KMS-11 (cell line): ENCODE measurements at regions not wholly inside any gene's neighbourhood (a gene's known extent, or its start where the extent isn't known, plus 50 kb on each side); places are given as distances from the start of the nearest gene placed in this dataset.

Experiments
- H2AFZ ChIP-seq: fragments of 200-600 bp; sonication (generic); 2 replicates; pipeline ENCODE4 v1.6.1; 2016; ENCODE audit warnings: antibody characterized with exemption, mixed run types, low read depth
- H3K27ac ChIP-seq: fragments of 200-600 bp; sonication (generic); 2 replicates; pipeline ENCODE4 v1.6.1; 2016; ENCODE audit warnings: mild to moderate bottlenecking, mixed run types
- H3K27me3 ChIP-seq: fragments of 200-600 bp; sonication (generic); 2 replicates; pipeline ENCODE4 v1.6.1; 2017; ENCODE audit warnings: mild to moderate bottlenecking, low read depth, mixed run types, moderate library complexity; ENCODE audit not compliant: insufficient read depth
- H3K36me3 ChIP-seq: fragments of 200-600 bp; sonication (generic); 2 replicates; pipeline ENCODE4 v1.6.1; 2017; ENCODE audit warnings: mild to moderate bottlenecking, mixed run types; ENCODE audit not compliant: insufficient read depth
- H3K4me1 ChIP-seq: fragments of 200-600 bp; sonication (generic); 2 replicates; pipeline ENCODE4 v1.6.1; 2016; ENCODE audit warnings: mild to moderate bottlenecking, low read depth, mixed run types; ENCODE audit not compliant: poor library complexity, severe bottlenecking
- H3K4me2 ChIP-seq: fragments of 200-600 bp; sonication (generic); 2 replicates; pipeline ENCODE4 v1.7.0; 2016; ENCODE audit warnings: mild to moderate bottlenecking, mixed run types
- H3K4me3 ChIP-seq: fragments of 200-600 bp; sonication (generic); IDR thresholded peaks from 2 replicates; pipeline ENCODE4 v1.6.1; 2017; ENCODE audit warnings: low read depth, low read length, mixed read lengths; ENCODE audit not compliant: insufficient read depth
- H3K79me2 ChIP-seq: fragments of 200-600 bp; sonication (generic); 2 replicates; pipeline ENCODE4 v1.6.1; 2016; ENCODE audit warnings: low read depth, mixed run types; ENCODE audit not compliant: insufficient read depth
- H3K9ac ChIP-seq: fragments of 200-600 bp; sonication (generic); 2 replicates; pipeline ENCODE4 v1.6.1; 2016; ENCODE audit warnings: mild to moderate bottlenecking, mixed run types
- H4K20me1 ChIP-seq: fragments of 200-600 bp; sonication (generic); 2 replicates; pipeline ENCODE4 v1.6.1; 2016; ENCODE audit warnings: mild to moderate bottlenecking, mixed run types; ENCODE audit not compliant: insufficient read depth
- TF ChIP-seq, protein P1 (sequence below): fragments of 200-600 bp; sonication (generic); conservative IDR thresholded peaks from 2 replicates; pipeline ENCODE4 v1.6.1; 2017; ENCODE audit warnings: low read depth, mild to moderate bottlenecking, antibody characterized with exemption, low read length, moderate library complexity, mixed read lengths

DNA sequence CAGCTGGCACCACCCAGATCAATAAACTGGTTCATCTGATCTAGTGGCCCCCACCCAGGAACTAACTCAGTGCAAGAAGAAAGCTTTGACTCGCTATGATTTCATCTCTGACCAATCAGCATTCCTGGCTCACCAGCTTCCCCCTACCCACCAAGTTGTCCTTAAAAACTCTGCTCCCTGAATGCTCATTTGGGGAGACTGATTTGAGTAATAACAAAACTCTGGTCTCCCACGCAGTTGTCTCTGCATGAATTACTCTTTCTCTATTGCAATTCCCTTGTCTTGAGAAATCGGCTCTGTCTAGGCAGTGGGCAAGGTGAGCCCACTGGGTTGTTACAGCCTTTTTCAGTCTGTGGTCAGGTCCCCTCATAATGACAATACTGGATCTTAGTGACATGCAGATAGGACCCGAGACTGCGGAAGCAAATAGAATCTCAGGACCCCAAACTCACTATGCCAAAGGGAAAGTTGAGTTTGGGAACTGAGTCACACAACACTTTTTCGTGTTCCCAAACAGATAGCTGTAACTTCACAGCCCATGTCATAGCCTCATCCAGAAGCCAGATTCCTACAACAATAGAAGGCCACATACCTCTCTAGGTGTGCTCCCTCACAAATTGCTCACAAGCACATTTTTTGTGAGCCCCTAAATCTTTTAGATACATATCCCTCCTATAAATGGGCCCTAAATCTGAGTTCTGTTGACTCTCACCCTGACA lies 175.2 kb upstream of the RAI14 start:
- Histone ChIP-seq H3K36me3 (no peaks in the 10 kb centered on the region), H3K9ac (no peak overlapping the region), H3K4me2 (no peak overlapping the region), H3K4me1 (peaks cover 3% of the 10 kb centered on the region), H3K4me3 (no peak overlapping the region), H4K20me1 (no peaks in the 10 kb centered on the region), H3K27ac (no peak overlapping the region), H2AFZ (no peak overlapping the region), H3K79me2 (no peaks in the 10 kb centered on the region), H3K27me3 (no peaks in the 10 kb centered on the region)
- TF ChIP-seq, protein P1, sequence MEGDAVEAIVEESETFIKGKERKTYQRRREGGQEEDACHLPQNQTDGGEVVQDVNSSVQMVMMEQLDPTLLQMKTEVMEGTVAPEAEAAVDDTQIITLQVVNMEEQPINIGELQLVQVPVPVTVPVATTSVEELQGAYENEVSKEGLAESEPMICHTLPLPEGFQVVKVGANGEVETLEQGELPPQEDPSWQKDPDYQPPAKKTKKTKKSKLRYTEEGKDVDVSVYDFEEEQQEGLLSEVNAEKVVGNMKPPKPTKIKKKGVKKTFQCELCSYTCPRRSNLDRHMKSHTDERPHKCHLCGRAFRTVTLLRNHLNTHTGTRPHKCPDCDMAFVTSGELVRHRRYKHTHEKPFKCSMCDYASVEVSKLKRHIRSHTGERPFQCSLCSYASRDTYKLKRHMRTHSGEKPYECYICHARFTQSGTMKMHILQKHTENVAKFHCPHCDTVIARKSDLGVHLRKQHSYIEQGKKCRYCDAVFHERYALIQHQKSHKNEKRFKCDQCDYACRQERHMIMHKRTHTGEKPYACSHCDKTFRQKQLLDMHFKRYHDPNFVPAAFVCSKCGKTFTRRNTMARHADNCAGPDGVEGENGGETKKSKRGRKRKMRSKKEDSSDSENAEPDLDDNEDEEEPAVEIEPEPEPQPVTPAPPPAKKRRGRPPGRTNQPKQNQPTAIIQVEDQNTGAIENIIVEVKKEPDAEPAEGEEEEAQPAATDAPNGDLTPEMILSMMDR = no peak

DNA sequence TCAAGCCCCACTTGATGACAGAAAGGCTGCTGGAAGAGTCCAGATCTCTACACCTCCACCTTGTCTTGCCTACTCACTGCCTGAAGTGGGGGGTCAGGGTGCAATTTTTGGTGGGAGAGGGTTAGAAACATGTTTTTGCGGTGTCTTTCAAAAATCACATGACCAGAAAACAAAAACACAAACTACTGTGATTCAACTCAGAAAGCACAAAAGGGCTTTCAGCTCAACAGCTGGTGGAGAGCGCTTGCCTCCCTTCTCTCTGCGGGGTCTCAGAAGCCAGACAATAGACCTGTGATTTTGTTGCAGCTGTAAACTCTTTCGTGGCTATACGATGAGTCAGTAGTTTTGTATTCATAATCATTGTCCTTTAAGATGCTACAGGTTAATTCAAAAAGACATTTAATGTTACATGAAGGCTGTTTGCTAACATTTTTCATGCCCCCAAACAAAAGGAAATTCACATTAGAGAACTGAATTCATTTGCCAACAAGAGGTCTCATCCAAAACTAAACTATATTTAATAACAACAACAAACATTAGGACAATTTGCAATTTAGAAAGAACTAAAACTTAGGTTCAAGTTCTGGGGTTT lies 172.6 kb upstream of the RAI14 start:
- H3K36me3 ChIP-seq = no peaks in the 10 kb centered on the region
- no peak overlapping the region for H3K27ac ChIP-seq

DNA sequence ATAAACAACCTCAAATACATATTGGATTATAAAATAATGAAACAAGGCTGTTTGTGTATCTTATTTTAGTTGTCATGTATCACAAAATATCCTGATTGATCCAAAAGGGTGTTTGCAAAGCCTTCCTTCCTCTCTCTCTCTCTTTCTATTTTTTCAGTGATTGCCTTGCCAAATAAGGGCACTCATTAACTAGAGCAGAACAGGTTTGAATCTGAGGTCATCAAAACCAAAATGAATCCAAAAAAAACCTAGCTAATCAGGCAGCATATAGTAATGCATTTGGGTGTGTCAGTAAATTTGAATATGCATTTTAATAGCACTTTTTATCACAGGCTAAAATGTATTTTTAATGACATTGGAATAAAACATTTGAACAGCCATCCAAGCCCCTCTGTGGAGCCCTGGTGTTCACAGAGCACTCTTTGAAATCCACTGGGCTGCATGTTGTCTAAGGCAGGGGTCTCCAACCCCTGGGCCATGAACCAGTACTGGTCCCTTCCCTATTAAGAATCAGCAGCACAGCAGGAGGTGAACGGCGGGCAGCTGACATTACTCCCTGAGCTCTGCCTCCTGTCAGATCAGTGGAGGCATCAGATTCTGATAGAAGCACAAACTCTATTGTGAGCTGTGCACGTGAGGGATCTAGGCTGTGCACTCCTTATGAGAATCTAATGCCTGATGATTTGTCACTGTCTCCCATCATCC lies 171.8 kb upstream of the RAI14 start:
- no peak overlapping the region for H3K4me3 ChIP-seq
- H3K4me1 ChIP-seq = peaks cover 3% of the 10 kb centered on the region
- no peak overlapping the region for H3K27ac ChIP-seq
- H3K27me3 ChIP-seq = no peaks in the 10 kb centered on the region
- H3K79me2 ChIP-seq = no peaks in the 10 kb centered on the region
- no peaks in the 10 kb centered on the region for H3K36me3 ChIP-seq
- no peak overlapping the region for H3K9ac ChIP-seq
- H2AFZ ChIP-seq = no peak overlapping the region
- no peaks in the 10 kb centered on the region for H4K20me1 ChIP-seq
- TF ChIP-seq, protein P1 = no peak
- H3K4me2 ChIP-seq = no peak overlapping the region

More for the DNA sequence above, 172.6 kb upstream of the RAI14 start:
- no peak overlapping the region for H3K9ac ChIP-seq
- no peaks in the 10 kb centered on the region for H4K20me1 ChIP-seq
- H3K4me2 ChIP-seq = no peak overlapping the region
- H3K4me3 ChIP-seq = no peak overlapping the region
- no peak overlapping the region for H2AFZ ChIP-seq
- no peaks in the 10 kb centered on the region for H3K79me2 ChIP-seq
- TF ChIP-seq, protein P1 = no peak
- H3K4me1 ChIP-seq = peaks cover 3% of the 10 kb centered on the region
- H3K27me3 ChIP-seq = no peaks in the 10 kb centered on the region

DNA sequence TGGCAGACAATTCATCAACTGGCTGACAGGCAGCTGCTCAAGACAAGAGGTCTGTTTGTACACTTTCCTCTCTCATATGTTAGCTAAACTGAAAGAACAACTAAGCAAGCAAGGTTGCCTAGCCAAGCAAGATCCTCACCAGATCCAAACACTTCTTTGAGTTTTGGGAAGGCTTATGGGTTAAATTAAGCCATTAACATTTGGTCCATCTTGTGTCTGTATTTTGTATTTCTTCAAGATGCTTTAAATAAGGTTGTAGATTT lies 170.4 kb upstream of the RAI14 start:
- H2AFZ ChIP-seq = no peak overlapping the region
- H3K27me3 ChIP-seq = no peaks in the 10 kb centered on the region
- no peak overlapping the region for H3K4me2 ChIP-seq
- no peak overlapping the region for H3K9ac ChIP-seq
- H3K27ac ChIP-seq = no peak overlapping the region
- TF ChIP-seq, protein P1 = no peak
- peaks cover 3% of the 10 kb centered on the region for H3K4me1 ChIP-seq
- no peak overlapping the region for H3K4me3 ChIP-seq
- no peaks in the 10 kb centered on the region for H4K20me1 ChIP-seq
- no peaks in the 10 kb centered on the region for H3K36me3 ChIP-seq
- no peaks in the 10 kb centered on the region for H3K79me2 ChIP-seq
